HTR-8/SVneo (cell line): ENCODE measurements at regions not wholly inside any gene's neighbourhood (a gene's known extent, or its start where the extent isn't known, plus 50 kb on each side); places are given as distances from the start of the nearest gene placed in this dataset.

Experiments used
- DNase-seq: peaks from one replicate; pipeline ENCODE4 v3.0.0; 2011; ENCODE audit warnings: low spot score, mixed read lengths; ENCODE audit not compliant: insufficient read length
- FAIRE-seq: peaks from 2 replicates; lab custom pipeline; 2011; peaks lifted over from hg19 to GRCh38; lab: Jason Lieb, UNC

GRCh38 chr3:111454551-111454950, 87.4 kb upstream of the CD96 start:
- FAIRE-seq (no peak), DNase-seq (no peak)

- FAIRE-seq (no peak), DNase-seq (no peak)
Observed at GRCh38 chr3:111465081-111465670, 76.8 kb upstream of the CD96 start.

DNA sequence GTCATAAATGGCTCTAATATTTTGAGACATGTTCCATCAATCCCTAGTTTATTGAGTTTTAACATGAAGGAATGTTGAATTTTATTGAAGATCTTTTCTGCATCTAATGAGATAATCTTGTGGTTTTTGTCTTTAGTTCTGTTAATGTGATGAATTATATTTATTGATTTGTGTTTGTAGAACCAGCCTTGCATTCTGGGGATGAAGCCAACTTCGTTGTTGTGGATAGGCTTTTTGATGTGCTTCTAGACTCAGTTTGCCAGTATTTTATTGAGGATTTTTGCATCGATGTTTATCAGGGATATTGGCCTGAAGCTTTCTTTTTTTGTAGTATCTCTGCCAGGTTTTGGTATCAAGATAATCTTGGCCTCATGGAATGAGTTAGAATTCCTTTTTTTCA, 72.0 kb upstream of the CD96 start:
- DNase-seq (no peak), FAIRE-seq (no peak)

DNA sequence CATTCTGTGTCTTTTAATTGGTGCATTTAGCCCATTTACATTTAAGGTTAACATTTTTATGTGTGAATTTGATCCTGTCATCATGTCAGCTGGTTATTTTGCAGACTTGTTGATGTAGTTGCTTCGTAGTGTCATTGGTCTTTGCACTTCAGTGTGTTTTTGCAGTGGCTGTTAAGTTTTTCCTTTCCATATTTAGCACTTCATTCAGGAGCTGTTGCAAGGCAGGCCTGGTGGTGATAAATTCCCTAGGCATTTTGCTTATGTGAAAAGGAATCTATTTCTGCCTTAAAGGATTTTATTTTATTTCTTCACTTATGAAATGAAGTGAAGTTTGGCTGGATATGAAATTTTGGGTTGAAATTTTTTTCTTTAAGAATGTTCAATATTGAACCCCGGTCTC, 70.2 kb upstream of the CD96 start:
- DNase-seq, result no peak
- FAIRE-seq, result no peak

DNA sequence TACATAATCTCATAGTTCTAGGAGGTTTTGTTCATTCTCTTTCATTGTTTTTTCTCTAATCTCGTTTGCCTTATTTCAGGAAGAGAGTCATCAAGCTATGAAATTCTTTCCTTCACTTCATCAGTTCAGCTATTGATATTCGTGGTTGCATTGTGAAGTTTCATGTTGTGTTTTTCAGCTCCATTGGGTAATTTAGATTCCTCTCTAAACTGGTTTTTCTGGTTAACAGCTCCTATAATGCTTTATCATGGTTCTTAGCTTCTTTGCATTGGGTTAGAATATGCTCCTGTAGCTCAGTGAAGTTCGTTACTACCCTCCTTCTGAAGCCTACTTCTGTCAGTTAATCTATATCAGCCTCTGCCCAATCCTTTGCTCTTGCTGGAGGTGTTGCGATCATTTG, 69.4 kb upstream of the CD96 start:
- FAIRE-seq, result no peak
- no peak for DNase-seq

GRCh38 chr3:111473550-111473949, 68.4 kb upstream of the CD96 start:
- no peak for DNase-seq

GRCh38 chr3:111476701-111477100, 65.3 kb upstream of the CD96 start:
- no peak for FAIRE-seq
- no peak for DNase-seq

More at GRCh38 chr3:111473550-111473949, 68.4 kb upstream of the CD96 start:
- FAIRE-seq, result no peak

- FAIRE-seq (no peak), DNase-seq (no peak)
Observed at GRCh38 chr3:111480091-111480490, 61.9 kb upstream of the CD96 start.

DNA sequence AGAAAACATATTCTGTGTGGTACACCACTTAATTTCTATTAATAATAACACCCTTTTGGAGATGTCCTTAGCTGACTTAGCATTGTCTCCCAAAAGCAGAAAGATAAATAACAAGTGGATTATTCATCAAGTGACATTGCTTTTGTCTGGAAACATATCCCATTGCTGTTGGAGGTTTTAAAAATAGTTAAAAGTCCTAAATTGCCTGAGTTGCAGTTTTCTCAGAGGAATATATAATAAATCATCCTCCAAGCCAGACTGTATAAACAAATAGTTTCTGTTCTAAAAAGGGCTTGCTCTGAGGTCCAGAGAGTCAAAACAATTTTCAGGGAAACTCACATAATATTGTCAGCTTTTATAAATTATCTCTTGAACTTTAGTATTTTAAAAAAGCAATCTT, 60.4 kb upstream of the CD96 start:
- no peak for DNase-seq
- no peak for FAIRE-seq

DNA sequence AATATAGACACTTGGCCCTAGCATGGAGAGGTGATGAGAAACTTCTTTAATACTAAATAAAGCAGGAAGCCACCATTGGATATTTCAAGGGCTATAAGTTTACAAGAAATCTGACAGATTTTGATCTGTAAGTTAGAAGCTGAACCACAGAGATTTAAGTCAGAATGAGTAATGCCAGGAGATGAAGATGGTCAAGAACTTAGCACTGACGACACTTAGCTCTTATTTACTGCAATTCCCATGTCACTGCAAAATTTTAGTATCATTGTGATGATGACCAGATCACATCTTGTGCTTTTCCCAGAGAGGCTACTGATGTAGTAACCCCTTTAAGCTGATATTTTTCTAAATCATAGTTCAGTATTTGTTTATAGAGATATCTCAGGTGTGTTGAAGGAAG, 59.4 kb upstream of the CD96 start:
- DNase-seq (no peak), FAIRE-seq (no peak)

DNA sequence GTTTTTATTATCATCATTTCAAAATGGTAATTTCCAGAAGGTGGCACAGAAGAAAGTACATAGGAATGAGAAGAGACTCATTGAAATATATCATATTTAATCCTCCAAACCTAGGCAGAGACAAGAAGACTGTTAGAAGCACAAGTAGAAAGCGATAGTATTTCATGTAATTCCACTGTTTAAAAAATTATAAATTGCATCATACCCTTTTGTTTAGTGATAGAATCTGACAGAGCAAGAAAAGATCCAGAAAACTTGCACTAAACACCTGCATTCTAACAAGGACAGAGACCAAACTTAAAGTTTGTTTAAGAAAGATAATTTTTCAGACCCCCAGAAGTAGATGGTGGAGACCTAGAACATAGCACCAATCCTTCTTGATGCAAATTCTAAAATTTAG, 56.9 kb upstream of the CD96 start:
- FAIRE-seq (no peak), DNase-seq (no peak)
